ENCODE measurements at regions not wholly inside any gene's neighbourhood (a gene's known extent, or its start where the extent isn't known, plus 50 kb on each side); places are given as distances from the start of the nearest gene placed in this dataset.

DNA sequence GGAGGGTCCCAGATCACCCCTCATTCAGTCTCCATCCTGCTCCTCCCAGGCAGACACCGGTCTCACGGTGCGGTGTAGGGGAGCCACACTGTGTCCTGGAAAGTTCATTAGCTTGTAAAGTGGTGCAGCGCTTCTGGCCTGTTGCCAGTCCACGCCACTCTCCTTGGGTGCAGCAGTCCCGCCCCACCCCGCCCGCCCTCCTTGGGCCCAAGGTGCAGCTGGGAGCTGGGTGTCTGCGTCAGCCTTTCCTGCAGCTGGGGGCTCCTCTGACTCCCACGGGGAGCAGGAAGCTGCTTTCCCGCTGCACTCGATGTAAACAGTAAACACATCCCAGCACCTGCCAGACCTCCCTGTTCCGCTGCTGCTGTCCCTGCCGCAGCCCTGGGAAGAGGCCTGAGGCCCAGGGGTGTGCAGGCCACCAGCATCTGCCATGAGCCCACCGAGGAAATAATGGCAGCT, 53.8 kb upstream of the ASB18 start:
- Mint-ChIP-seq H3K36me3 (ENCODE audit: insufficient read depth) (no peaks in the 10 kb centered on the region), H3K4me3 (no peak overlapping the region), H3K9me3 (peaks cover 7% of the 10 kb centered on the region), H3K27me3 (ENCODE audit: low read depth) (peaks cover 2% of the 10 kb centered on the region), H3K4me1 (ENCODE audit: low read depth) (no peaks in the 10 kb centered on the region)
- ATAC-seq (no peak), DNase-seq (no peak)

DNA sequence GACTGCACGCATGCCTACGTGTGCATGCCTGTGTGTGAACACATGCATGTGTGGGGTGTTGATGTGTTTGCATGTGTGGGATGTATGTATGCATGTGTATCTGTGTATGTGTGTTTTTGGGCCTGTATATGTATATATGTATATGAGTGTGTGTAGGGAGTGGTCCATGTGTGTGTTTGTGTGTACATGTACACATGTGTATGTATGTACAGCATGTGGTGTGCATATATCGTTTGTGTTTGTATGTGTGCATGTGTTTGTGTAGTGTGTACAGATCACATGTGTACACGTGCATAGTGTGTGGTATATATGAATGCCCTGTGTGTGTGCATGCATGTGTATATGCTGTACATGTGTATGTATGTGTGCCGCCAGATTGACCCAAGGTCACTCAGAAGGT, 54.2 kb upstream of the ASB18 start:
- Mint-ChIP-seq H3K27me3 (ENCODE audit: low read depth) (peaks cover 2% of the 10 kb centered on the region), H3K9me3 (peaks cover 6% of the 10 kb centered on the region), H3K4me3 (no peak overlapping the region), H3K36me3 (ENCODE audit: insufficient read depth) (no peaks in the 10 kb centered on the region), H3K4me1 (ENCODE audit: low read depth) (no peaks in the 10 kb centered on the region)
- DNase-seq (no peak), ATAC-seq (no peak)

DNA sequence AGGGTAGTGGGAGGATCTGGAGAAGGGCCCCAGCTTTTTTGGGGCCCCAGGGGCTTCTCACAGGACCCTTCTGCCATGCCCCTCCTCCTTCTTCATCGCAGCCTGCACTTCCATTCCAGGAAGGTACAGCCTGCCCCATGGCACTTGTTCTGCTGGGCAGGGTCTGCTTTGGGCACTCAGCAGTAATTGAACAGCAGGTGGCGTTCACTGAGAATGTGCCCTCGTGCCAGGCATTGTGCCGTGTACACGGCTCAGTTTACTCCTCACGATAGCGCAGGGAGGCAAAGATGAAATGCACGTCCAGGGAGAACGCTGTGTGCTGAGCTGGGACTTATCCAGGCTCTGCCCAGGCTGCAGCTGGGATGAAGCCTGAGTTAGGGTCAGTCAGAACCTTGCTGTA, 54.8 kb upstream of the ASB18 start:
- ATAC-seq: no peak
- no peak for DNase-seq
- no peaks in the 10 kb centered on the region for H3K36me3 Mint-ChIP-seq (ENCODE audit: insufficient read depth)
- H3K4me3 Mint-ChIP-seq: no peak overlapping the region
- no peaks in the 10 kb centered on the region for H3K4me1 Mint-ChIP-seq (ENCODE audit: low read depth)
- no peaks in the 10 kb centered on the region for H3K9me3 Mint-ChIP-seq
- H3K27me3 Mint-ChIP-seq (ENCODE audit: low read depth): peaks cover 2% of the 10 kb centered on the region

DNA sequence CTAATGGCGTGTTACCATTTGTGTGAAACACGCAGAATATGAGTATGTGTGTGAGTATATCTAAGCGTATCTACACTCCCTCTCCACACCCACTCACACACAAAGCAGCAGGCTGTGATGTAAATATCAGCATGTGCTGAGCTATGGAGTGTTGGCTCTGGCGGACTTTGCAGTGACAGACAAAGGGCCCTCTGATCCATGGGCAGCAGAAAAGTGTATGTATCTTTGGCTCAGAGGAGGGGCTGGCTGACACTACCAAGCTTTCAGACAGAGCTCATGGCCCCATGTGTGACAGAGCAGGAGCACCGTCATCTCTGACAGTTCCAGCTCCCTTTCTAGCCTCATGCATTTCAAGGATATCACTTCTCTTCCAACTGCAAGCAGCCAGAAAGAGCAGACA, 57.2 kb upstream of the ASB18 start:
- Mint-ChIP-seq H3K4me1 (ENCODE audit: low read depth) (no peaks in the 10 kb centered on the region), H3K27me3 (ENCODE audit: low read depth) (no peaks in the 10 kb centered on the region), H3K36me3 (ENCODE audit: insufficient read depth) (no peaks in the 10 kb centered on the region), H3K9me3 (no peaks in the 10 kb centered on the region), H3K4me3 (no peak overlapping the region)
- no peak for DNase-seq
- no peak for ATAC-seq

DNA sequence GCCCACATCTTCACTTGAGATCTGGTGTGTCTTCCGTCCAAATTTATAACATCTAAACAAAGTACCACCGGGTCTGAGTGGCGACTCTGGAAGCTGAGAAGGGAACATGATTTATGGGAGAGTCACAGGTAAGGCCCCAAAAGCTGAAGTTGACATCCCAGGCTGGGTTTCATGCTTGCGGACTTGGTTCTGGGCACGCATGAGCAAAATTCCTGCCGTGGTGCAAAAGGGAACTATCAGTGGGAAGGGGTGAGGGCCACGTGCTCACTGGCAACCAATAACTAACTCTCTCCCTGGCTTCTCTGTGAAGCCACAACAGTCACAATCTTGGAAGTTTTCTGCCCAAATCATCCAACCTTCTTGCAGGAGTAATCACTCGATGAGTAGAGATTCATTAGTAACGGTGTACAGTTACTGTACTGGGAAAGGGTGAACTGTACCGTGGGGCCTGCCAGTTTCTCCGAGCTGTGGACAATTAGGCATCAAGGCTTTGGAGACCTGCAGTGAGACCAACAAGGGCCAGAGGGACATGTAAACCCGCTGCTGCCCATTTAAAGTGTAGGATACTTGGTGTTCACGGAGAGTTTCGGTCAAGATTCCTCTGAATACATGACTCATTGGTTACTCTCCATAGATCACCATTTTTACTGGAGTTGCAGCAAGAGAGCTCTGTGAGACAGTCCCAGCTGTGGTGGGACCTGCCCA, 69.4 kb upstream of the ASB18 start:
- ATAC-seq (no peak), DNase-seq (no peak)
- Mint-ChIP-seq H3K36me3 (ENCODE audit: insufficient read depth) (no peaks in the 10 kb centered on the region), H3K4me1 (ENCODE audit: low read depth) (no peaks in the 10 kb centered on the region), H3K9me3 (no peaks in the 10 kb centered on the region), H3K4me3 (no peak overlapping the region), H3K27me3 (ENCODE audit: low read depth) (peaks cover 16% of the 10 kb centered on the region)

DNA sequence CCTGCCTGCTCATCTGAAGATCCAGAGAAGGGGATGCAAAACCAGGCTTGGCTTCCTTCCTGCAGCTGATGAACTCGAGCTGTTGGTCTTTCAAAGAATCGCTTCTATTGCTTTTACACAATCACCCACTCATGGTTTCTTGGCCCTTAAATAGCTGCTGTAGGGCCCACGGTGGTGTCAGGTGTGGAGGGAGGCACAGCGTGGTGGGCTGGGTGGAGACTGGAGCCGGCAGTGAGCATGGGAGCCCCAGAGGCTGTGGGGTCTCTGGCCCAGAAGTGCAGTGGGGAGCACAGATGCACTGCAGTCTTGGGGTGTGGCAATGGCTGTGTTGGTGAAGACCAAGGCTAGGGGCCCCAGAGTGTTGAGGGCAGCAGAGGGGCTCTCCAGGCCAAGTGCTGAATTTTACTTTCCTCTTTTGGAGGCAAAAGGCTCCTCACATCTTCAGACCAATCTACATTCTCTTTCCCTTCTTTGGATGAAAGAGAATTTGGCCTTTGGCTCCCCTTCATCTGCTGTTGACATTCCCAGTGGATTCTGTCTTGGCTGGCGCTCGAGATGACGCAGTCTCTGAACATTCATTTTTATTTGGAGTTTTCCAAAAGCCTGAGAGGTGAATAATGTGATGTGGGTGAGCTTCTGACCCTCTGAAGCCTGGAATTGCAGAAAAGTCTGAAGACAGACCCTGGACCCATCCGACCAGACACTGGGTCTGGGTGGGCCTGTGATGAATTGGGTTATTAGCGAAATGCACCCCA, 70.1 kb upstream of the ASB18 start:
- no peaks in the 10 kb centered on the region for H3K9me3 Mint-ChIP-seq

DNA sequence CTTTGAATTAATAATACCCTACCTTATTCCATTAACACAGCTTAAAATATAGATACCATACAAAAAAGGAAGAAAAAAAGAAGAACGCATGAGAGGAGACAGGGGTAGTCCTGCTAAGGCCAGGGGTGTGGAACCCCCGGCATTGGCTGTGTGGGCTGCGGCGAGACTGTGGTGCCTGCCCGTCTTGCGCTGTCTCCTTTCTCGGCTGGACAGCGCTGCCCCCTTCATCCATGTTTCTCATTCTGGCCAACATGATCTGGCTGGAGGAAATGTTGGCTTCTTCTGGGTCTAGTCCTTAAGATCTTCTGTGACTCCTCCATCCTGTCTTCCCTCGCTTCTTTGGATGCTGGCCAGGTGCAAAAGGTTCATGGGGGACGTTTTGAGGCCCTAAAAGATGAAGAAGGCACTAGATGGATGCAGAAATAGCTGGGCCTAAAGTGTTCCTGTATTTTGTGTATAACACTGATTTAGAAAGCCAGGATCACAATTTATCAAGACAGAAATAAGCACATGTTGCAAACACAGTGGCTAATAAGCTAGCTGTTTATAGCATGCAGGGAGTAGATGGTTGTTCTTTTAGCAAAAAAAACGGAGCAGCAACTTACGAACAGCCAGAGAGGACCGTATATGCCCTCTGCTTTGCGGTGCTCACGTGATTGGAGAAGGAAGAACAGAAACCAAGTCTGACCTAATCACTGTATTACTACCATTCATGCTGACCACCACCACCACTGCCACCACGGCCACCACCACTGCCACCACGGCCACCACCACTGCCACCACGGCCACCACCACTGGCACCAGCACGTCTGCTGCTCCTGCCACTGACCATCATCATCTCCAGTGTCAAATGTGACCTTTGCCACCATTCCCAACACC, 71.7 kb upstream of the ASB18 start:
- H3K4me3 Mint-ChIP-seq: no peak overlapping the region
- no peaks in the 10 kb centered on the region for H3K4me1 Mint-ChIP-seq (ENCODE audit: low read depth)
- no peaks in the 10 kb centered on the region for H3K9me3 Mint-ChIP-seq
- DNase-seq (no peak), ATAC-seq (no peak)
- no peaks in the 10 kb centered on the region for H3K36me3 Mint-ChIP-seq (ENCODE audit: insufficient read depth)
- H3K27me3 Mint-ChIP-seq (ENCODE audit: low read depth): peaks cover 6% of the 10 kb centered on the region

More for the DNA sequence above, 70.1 kb upstream of the ASB18 start:
- Mint-ChIP-seq H3K27me3 (ENCODE audit: low read depth) (peaks cover 10% of the 10 kb centered on the region), H3K4me3 (no peak overlapping the region), H3K36me3 (ENCODE audit: insufficient read depth) (no peaks in the 10 kb centered on the region), H3K4me1 (ENCODE audit: low read depth) (no peaks in the 10 kb centered on the region)
- ATAC-seq: no peak
- no peak for DNase-seq

DNA sequence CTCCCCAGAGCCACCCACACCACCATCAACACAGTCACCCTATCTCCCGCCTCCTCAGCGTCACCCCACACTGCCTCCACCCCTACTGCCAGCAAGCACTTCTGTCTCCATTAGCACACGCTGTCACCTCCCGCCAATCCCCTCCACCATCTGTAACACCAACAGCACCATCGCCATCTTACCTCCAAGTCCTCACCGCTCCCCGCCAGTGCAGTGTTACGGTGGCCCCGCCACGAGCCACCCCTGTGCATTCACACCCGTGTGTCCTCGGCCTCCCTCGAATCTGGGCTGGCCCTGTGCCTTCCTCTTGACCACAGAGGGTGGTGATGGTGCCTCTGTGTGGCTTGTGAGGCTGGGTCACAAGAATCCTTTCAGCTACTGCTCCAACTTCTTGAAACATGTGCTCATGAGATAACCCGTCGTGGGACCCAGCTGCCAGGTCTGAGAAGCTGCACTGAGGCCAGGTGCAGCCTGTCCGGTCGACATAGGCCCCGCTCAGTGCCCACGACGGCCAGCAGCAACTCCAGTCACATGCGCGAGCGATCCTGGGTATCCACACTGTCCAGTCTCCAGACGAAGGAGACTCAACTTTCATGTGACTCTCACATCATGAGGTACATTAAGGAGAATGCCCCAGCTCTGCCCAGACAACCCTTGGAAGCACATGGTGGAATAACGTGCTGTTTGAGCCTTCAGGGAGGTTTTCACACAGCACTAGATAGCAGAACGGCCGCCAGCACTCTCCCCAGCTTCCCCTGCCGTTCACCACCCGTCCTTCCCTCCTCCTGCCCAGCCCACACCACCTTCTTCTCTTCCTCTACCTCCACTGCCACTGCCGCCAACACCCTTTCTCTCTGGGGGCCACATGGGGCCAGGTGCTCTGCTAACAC, 72.6 kb upstream of the ASB18 start:
- DNase-seq: no peak
- H3K27me3 Mint-ChIP-seq (ENCODE audit: low read depth): peaks cover 6% of the 10 kb centered on the region

DNA sequence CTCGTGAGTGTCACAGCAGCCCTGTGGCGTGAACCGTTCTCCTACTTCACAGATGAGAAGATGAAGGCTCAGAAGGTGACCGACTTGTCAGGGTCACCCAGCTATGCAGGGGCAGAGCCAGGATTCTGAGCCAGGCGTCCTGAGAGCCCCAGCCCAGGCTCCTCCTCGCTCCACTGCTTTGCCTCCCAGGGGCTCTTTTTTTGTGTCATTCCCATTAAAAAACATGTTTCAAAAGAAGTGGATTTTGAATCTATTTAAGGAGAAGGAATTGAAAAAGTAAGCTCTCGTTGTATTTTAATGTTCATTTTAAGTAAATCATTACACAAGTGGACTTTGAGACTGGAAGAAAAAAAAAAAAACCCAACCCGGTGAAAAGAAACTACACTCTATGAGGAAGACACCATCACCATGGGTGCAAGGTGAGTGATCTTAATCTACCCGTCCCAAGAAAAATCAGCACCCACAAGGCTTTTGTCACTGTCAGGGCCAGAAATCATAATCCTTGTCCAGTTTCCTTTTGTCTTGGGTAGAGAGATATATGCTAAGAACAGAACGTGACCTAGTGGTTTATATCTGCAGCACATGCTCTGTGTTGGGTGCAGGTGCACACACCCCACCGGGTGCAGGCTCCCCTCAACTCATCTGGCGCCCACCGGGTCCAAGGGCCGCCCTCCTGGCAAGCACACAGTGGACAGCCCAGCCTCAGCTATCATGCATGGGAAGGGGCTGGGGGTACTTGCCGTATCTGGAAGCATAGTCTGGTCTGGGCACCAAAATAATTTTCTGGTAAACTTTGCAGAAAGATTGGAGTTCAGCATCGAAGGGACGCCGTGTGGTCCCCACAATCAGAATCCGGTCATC, 73.5 kb upstream of the ASB18 start:
- H3K9me3 Mint-ChIP-seq: no peaks in the 10 kb centered on the region
- H3K27me3 Mint-ChIP-seq (ENCODE audit: low read depth): peaks cover 6% of the 10 kb centered on the region
- H3K36me3 Mint-ChIP-seq (ENCODE audit: insufficient read depth): no peaks in the 10 kb centered on the region
- ATAC-seq: no peak
- no peak overlapping the region for H3K4me3 Mint-ChIP-seq
- DNase-seq: no peak
- H3K4me1 Mint-ChIP-seq (ENCODE audit: low read depth): no peaks in the 10 kb centered on the region

More for the DNA sequence above, 72.6 kb upstream of the ASB18 start:
- Mint-ChIP-seq H3K9me3 (no peaks in the 10 kb centered on the region), H3K36me3 (ENCODE audit: insufficient read depth) (no peaks in the 10 kb centered on the region), H3K4me3 (no peak overlapping the region), H3K4me1 (ENCODE audit: low read depth) (no peaks in the 10 kb centered on the region)
- no peak for ATAC-seq

DNA sequence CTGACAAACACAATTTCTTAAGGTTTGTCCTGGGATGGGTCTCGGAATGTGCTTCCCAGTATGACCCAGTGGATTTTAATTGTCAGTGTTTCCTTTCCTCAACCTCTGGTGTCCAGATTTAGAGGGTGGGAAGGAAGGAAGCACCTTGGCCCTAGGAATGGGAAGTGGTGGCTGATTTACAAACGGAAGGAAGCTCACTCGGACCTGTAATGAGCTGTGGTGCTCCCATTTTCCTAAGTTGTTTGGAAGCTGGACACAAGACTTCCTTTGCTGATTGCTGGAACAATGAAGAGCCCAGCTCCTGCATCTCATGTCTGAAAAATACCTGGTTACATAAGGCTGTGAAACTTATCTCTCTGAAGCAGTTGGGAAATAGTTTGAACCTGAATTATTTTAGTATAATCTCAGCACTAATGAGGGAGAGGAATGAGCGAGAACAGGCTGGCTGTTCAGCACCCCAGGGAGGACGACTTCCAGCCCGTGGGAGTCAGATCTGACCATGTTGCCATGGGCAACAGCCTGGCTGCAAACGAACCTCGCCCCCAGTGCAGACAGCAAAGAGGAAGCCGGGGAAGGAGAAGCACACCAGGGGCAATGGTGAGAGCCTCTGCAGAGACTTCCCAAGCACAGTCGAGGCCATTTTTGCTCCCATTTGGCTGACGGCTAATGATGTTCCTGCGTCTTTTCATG, 74.4 kb upstream of the ASB18 start:
- DNase-seq (no peak), ATAC-seq (no peak)
- no peaks in the 10 kb centered on the region for H3K9me3 Mint-ChIP-seq
- no peaks in the 10 kb centered on the region for H3K36me3 Mint-ChIP-seq (ENCODE audit: insufficient read depth)
- H3K27me3 Mint-ChIP-seq (ENCODE audit: low read depth): peaks cover 6% of the 10 kb centered on the region
- no peaks in the 10 kb centered on the region for H3K4me1 Mint-ChIP-seq (ENCODE audit: low read depth)
- H3K4me3 Mint-ChIP-seq: no peak overlapping the region

DNA sequence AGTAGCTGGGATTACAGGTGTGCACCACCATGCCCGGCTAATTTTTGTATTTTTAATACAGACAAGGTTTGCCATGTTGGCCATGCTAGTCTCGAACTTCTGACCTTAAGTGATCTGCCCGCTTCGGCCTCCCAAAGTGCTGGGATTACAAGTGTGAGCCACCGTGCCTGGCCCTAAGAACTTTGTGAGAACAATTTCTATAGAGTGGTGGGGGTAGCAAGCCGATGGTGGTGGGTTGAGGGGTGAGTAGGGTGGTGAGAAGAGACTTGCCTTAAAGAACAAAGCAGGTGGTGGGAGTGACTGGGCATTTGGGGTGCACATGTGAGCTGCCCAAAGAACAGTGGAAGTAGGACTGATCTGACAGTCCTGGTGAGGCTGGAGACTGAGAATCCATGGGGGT, 76.0 kb upstream of the ASB18 start:
- ATAC-seq: no peak
- Mint-ChIP-seq H3K4me3 (no peak overlapping the region), H3K9me3 (no peaks in the 10 kb centered on the region)

DNA sequence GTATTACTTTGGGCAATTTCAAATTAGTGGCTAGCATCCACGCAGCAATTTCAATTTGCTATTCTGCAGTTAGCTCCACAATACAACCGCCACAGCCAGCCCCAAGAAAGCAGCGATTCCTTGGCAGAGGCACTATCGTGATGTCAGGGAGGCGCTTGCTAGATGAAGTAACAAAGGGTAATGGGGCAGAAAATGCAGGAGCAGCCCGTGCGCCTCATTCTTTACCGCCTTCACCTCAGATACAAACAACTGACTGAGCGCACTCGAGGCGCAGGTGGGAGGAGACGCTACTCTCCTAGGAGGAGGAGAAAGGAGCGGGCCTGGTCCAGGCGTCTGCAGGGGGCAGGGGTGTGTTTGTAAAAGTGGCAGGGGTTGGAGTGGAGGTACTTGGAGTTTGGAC, 76.9 kb upstream of the ASB18 start:
- no peaks in the 10 kb centered on the region for H3K4me1 Mint-ChIP-seq (ENCODE audit: low read depth)
- no peak for ATAC-seq
- peaks cover 4% of the 10 kb centered on the region for H3K27me3 Mint-ChIP-seq (ENCODE audit: low read depth)

More for the DNA sequence above, 76.0 kb upstream of the ASB18 start:
- no peak for DNase-seq
- no peaks in the 10 kb centered on the region for H3K4me1 Mint-ChIP-seq (ENCODE audit: low read depth)
- H3K36me3 Mint-ChIP-seq (ENCODE audit: insufficient read depth): no peaks in the 10 kb centered on the region
- peaks cover 4% of the 10 kb centered on the region for H3K27me3 Mint-ChIP-seq (ENCODE audit: low read depth)

More for the DNA sequence above, 76.9 kb upstream of the ASB18 start:
- H3K9me3 Mint-ChIP-seq: no peaks in the 10 kb centered on the region
- H3K36me3 Mint-ChIP-seq (ENCODE audit: insufficient read depth): no peaks in the 10 kb centered on the region
- H3K4me3 Mint-ChIP-seq: no peak overlapping the region
- DNase-seq: no peak

Data from activated T-cell treated with anti-CD3 and anti-CD28 coated beads, Interleukin-2, amount 50 U/mL, for 4 hours (primary cell).